ENCODE measurements at regions not wholly inside any gene's neighbourhood (a gene's known extent, or its start where the extent isn't known, plus 50 kb on each side); places are given as distances from the start of the nearest gene placed in this dataset.

GRCh38 chr18:22813648-22814328, 119.3 kb upstream of the RBBP8 start:
- Mint-ChIP-seq H3K4me3 (ENCODE audit: unreplicated experiment) (no peak overlapping the region), H3K27ac (ENCODE audit: unreplicated experiment) (no peak overlapping the region), H3K36me3 (ENCODE audit: unreplicated experiment) (no peaks in the 10 kb centered on the region), H3K9me3 (ENCODE audit: unreplicated experiment) (no peaks in the 10 kb centered on the region), H3K4me1 (ENCODE audit: unreplicated experiment) (no peaks in the 10 kb centered on the region), H3K27me3 (ENCODE audit: unreplicated experiment) (peaks cover 30% of the 10 kb centered on the region)
- DNase-seq (ENCODE audit: extremely low spot score, unreplicated experiment): no peak
- peak; percentile 63 for TF ChIP-seq CTCF (IDR thresholded peaks at IDR 0.05)

GRCh38 chr18:22814329-22814703, 118.8 kb upstream of the RBBP8 start:
- H3K27me3 Mint-ChIP-seq (ENCODE audit: unreplicated experiment): peaks cover 30% of the 10 kb centered on the region
- H3K4me1 Mint-ChIP-seq (ENCODE audit: unreplicated experiment): no peaks in the 10 kb centered on the region
- no peak for TF ChIP-seq CTCF (IDR thresholded peaks at IDR 0.05)
- no peaks in the 10 kb centered on the region for H3K9me3 Mint-ChIP-seq (ENCODE audit: unreplicated experiment)
- H3K4me3 Mint-ChIP-seq (ENCODE audit: unreplicated experiment): no peak overlapping the region
- no peak for DNase-seq (ENCODE audit: extremely low spot score, unreplicated experiment)
- H3K27ac Mint-ChIP-seq (ENCODE audit: unreplicated experiment): no peak overlapping the region
- no peaks in the 10 kb centered on the region for H3K36me3 Mint-ChIP-seq (ENCODE audit: unreplicated experiment)

GRCh38 chr18:22816266-22817176, 116.6 kb upstream of the RBBP8 start:
- Mint-ChIP-seq H3K36me3 (ENCODE audit: unreplicated experiment) (no peaks in the 10 kb centered on the region), H3K27me3 (ENCODE audit: unreplicated experiment) (peaks cover 19% of the 10 kb centered on the region), H3K27ac (ENCODE audit: unreplicated experiment) (no peak overlapping the region), H3K4me1 (ENCODE audit: unreplicated experiment) (no peaks in the 10 kb centered on the region), H3K9me3 (ENCODE audit: unreplicated experiment) (no peaks in the 10 kb centered on the region), H3K4me3 (ENCODE audit: unreplicated experiment) (no peak overlapping the region)
- DNase-seq (ENCODE audit: extremely low spot score, unreplicated experiment): no peak
- TF ChIP-seq CTCF (IDR thresholded peaks at IDR 0.05): no peak

- H3K4me1 Mint-ChIP-seq (ENCODE audit: unreplicated experiment): no peaks in the 10 kb centered on the region
- H3K27me3 Mint-ChIP-seq (ENCODE audit: unreplicated experiment): peaks cover 7% of the 10 kb centered on the region
- H3K27ac Mint-ChIP-seq (ENCODE audit: unreplicated experiment): no peak overlapping the region
- DNase-seq (ENCODE audit: extremely low spot score, unreplicated experiment): no peak
- TF ChIP-seq CTCF (IDR thresholded peaks at IDR 0.05): no peak
- no peaks in the 10 kb centered on the region for H3K36me3 Mint-ChIP-seq (ENCODE audit: unreplicated experiment)
- no peaks in the 10 kb centered on the region for H3K9me3 Mint-ChIP-seq (ENCODE audit: unreplicated experiment)
- no peak overlapping the region for H3K4me3 Mint-ChIP-seq (ENCODE audit: unreplicated experiment)
Observed at GRCh38 chr18:22817844-22818243, 115.3 kb upstream of the RBBP8 start.

- DNase-seq (ENCODE audit: extremely low spot score, unreplicated experiment): no peak
- H3K4me3 Mint-ChIP-seq (ENCODE audit: unreplicated experiment): no peak overlapping the region
- H3K27ac Mint-ChIP-seq (ENCODE audit: unreplicated experiment): no peak overlapping the region
- no peaks in the 10 kb centered on the region for H3K9me3 Mint-ChIP-seq (ENCODE audit: unreplicated experiment)
- TF ChIP-seq CTCF (IDR thresholded peaks at IDR 0.05): no peak
- H3K36me3 Mint-ChIP-seq (ENCODE audit: unreplicated experiment): no peaks in the 10 kb centered on the region
- H3K27me3 Mint-ChIP-seq (ENCODE audit: unreplicated experiment): peaks cover 6% of the 10 kb centered on the region
- no peaks in the 10 kb centered on the region for H3K4me1 Mint-ChIP-seq (ENCODE audit: unreplicated experiment)
Observed at GRCh38 chr18:22822024-22822423, 111.1 kb upstream of the RBBP8 start.
